Lower leg skin (tissue), 3 donors: ENCODE measurements at regions not wholly inside any gene's neighbourhood (a gene's known extent, or its start where the extent isn't known, plus 50 kb on each side); places are given as distances from the start of the nearest gene placed in this dataset.

ENCODE experiments used
- POLR2A ChIP-seq, 2 donors: fragments of 450-650 bp; IDR thresholded peaks; one replicate each; pipeline ENCODE4 v1.6.1; 2016 to 2017; ENCODE audit warnings: antibody characterized with exemption in 2 of 2, mild to moderate bottlenecking in 1 of 2, moderate library complexity in 1 of 2
- TF ChIP-seq, protein P1 (sequence below), 3 donors: fragments of 450-650 bp; IDR thresholded peaks; one replicate each; pipeline ENCODE4 v1.5.1; 2016; ENCODE audit warnings: antibody characterized with exemption in 3 of 3, mild to moderate bottlenecking in 3 of 3, moderate library complexity in 2 of 3

DNA sequence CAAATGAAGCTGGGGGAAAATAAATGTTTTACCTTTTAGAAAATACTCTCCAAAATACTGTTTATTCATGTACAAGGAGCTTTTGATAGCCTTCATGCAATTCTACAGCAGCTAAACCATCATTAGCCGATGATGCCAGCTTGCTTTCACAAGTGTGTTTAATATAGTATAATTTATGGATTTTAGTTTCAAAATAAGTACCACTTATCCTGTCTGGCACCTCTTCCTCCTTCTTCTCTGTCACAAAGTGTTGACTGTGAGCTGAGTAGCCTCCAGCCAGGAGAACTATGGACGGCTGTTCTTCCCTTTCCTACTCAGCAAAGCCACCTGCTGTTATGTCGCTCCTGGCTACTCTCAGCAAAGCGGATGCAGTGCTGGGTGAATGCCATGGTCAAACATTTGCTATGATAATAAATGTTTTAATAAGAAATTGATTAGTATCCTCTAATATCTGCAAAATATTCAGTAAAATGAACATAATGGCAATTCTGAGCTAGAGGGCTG lies 238.2 kb downstream of the LIG4 start:
- TF ChIP-seq, protein P1, sequence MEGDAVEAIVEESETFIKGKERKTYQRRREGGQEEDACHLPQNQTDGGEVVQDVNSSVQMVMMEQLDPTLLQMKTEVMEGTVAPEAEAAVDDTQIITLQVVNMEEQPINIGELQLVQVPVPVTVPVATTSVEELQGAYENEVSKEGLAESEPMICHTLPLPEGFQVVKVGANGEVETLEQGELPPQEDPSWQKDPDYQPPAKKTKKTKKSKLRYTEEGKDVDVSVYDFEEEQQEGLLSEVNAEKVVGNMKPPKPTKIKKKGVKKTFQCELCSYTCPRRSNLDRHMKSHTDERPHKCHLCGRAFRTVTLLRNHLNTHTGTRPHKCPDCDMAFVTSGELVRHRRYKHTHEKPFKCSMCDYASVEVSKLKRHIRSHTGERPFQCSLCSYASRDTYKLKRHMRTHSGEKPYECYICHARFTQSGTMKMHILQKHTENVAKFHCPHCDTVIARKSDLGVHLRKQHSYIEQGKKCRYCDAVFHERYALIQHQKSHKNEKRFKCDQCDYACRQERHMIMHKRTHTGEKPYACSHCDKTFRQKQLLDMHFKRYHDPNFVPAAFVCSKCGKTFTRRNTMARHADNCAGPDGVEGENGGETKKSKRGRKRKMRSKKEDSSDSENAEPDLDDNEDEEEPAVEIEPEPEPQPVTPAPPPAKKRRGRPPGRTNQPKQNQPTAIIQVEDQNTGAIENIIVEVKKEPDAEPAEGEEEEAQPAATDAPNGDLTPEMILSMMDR (IDR thresholded peaks at IDR 0.05) = no peak
- TF ChIP-seq POLR2A (IDR thresholded peaks at IDR 0.05) = no peak
